NCI-H345 treated with DMSO at 0.1 percent for 48 hours (cell line): ENCODE measurements at regions not wholly inside any gene's neighbourhood (a gene's known extent, or its start where the extent isn't known, plus 50 kb on each side); places are given as distances from the start of the nearest gene placed in this dataset.

Experiments
- DNase-seq: peaks from one replicate; lab custom pipeline; 2025; ENCODE audit not compliant: unreplicated experiment; lab: John Stamatoyannopoulos, UW

DNA sequence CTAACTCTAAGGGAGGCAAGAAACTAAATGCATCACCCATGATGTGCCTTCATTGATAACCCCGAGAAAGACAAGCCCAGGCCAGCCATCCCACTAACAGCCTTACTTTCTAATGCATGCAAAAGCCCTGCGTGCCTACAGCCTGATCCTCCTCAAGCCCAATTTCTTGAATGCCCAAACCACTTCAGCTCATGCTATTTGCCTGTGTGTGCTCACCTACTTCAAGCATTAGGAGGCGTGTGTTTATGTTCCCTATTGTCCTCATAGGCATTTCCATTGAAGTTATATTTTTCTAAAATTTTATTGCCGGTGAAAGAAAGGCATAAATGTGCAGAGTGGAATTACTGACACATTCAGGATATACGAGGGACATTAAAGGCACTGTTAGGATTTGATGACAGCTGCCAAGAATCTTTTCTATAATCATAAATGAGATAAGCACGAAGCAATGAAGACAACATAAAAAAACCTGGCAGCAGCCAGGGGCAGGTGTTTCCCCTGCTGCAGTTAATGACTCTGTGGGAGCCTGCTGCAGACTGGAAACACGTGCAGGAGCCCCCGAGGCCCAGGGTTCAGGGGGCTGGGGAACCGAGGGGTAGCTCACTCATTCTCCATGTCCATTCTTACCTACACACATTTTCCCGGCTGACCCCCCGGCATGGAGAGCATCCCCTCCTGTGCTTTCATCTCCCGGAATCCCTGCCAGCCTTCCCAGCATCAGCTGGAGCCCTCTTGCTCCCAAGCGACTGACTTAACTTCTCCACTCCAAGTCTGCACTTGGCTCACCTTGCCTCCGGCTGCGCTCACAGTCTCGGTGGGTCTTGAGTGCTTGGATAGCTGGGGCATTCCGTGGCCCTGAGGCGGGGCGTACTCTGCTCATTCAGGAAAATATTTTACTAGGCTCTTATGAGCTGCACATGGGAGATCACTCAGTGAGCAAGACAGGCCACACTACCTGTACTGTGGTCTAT, 292.3 kb upstream of the SIX2 start:
- peak; percentile 90 for DNase-seq

DNA sequence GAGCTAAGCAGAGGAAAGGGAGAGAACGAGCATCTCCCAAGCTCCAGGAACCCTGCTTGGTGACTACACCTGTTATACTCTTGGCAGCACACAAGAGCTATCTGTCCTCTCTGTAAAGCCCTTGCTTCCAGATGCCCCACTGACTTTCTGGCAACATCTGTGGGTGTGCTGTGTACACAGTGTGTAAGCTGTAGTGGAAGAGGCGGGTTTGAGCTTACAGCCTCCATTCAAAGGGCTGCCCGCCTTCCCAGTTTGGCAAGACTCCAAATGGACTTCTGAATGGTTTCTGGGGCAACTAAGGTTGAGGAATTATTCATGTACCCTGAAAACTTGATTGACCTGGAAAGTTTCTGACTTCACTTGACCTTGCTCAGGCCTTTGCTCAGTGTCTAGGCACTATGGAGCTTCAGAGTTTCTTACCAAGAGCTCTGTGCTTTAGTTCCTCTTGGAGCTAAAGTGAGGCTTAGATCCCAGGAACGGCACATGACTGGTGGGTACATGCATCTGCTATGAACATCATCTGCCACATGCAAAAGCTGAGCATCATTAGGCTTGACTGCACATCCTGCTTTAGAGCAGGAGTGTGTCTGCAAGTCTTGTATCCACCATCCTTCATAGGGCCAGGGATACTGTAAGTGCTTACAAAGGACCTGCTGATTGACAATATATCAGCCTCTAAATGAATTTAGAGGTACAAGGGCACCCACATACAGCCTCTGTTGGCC, 290.9 kb upstream of the SIX2 start:
- peak; percentile 96 for DNase-seq

DNA sequence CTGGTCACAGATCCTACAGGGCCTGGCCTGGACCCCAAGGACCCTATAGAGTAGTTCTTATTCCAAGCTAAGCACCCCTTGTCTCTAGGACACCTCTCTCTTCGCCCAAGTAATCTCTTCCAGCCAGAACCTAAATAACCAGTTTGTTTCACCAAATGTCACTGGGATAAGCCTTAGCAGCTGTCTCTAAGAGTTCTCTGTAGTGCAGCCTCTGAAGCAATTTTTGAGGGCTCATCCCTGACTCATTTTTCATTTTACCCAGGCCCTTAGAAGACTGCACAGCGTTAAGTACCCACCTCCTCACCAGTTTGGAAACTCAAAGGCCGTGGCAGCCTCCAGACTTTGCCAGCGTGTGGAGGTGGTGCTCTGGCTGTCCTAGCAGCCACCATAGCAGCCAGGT, 290.1 kb upstream of the SIX2 start:
- DNase-seq, result no peak

- DNase-seq, result no peak
These were observed 283.9 kb upstream of the SIX2 start for GRCh38 chr2:45293182-45293581.

DNA sequence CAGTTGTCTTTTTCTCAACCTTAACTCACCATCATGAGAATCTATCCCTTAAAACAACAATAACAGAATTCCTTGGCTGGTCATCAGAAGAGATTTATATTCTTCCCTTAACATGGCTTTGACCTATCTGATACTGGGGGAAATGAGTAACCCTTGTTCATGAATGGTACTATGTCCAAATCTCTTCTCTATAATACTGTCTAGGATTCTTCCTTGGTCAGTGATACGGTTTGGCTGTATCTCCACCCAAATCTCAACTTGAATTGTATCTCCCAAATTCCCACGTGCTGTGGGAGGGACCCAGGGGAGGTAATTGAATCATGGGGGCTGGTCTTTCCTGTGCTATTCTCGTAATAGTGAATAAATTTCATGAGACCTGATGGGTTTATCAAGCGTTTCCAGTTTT, 282.0 kb upstream of the SIX2 start:
- DNase-seq, result no peak

- DNase-seq, result no peak
These were observed 280.9 kb upstream of the SIX2 start for GRCh38 chr2:45289997-45290709.

DNA sequence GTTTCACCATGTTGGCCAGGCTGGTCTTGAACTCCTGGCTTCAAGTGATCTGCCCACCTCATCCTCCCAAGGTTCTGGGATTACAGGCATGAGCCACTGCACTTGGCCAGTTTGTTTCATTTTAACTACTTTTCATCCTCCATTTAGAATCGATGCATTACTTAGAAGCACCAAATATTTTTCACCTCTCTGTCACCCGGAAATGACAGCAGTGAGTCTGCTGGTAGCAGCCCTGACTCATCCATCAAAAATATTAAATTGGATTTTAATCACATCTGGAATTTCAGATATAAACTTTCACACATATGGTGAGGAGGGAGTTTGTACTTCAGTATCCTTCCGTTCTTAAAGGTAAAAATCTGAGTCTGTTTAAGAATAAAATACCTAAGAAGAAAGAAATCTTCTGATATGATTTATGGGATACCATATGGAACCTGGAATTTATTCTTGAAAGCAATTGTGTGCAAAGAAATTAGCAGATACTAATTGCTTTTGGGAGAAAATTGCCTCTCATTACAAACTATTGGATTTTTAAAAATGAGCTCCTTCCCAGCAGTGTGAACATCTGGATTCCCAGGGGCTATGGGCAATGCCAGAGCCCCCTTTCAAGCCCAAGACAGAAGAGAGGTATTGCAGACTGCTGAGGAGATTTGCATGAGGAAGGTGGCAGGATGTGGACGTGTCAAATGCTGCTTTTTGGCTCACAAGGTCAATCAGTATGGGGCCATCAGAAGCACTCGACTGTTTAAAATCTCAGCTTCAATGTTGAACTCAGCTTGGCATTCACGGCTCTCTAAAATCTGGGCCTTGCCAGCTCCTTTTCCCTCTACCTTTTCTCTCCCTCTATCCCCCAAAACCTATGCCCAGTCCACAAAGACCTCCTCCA, 279.5 kb upstream of the SIX2 start:
- no peak for DNase-seq

DNA sequence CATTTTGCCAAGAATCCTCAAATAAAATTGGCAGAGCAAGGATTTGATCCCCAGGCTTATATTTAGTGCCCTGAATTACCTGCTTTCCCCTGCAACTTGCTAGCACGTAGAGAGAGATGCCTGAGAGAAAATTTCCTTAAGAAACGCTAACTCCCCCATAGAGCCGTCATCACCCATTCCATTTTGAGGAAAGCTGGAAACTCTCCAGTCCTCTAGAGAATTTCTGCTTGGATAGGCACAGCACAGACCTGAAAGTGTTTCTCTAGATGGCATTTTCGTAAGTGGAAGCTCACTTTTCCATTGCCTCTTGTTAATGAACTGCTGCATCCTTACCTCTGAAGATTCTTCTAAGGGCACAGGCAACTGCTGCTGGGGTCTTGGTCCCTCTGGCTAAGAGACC, 277.8 kb upstream of the SIX2 start:
- DNase-seq, result no peak

- no peak for DNase-seq
These were observed 276.6 kb upstream of the SIX2 start for GRCh38 chr2:45285771-45286390.

DNA sequence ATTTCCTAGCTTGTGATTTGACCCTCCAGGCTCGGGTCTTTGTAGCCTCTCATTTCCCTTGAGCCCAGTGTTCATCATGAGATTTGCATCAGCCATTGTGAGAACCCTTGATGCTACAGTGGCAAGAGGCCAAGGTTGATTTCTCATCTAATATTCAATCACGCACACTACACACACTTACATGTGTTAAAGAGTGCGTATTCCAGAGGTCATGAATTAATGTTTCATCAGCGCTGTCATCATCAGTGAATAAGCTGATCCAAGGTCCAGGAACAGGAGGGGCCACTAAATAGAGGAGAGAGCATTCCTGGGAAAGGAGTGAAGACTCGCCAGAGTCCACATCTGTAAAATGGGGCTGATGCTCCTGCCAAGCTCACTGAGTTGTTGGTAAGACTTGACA, 276.1 kb upstream of the SIX2 start:
- no peak for DNase-seq

DNA sequence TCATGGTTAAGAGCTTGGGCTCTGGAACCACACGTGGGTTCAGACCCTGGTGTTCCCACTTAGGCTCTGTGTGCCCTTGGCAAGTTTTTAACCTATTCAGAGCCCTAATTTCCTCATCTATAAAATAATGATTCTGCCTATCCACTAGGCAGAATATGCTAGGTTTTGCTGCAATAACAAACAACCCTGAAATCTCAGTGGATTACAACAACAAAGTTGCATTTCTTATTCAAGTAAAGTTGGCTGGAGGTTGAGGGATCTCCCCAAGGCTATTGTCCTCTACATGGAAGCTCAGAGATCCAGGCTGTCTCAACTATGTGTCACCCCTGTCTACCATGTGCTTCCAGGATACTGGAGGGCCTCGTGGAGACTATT, 275.4 kb upstream of the SIX2 start:
- no peak for DNase-seq

GRCh38 chr2:45283764-45284620, 274.7 kb upstream of the SIX2 start:
- no peak for DNase-seq

DNA sequence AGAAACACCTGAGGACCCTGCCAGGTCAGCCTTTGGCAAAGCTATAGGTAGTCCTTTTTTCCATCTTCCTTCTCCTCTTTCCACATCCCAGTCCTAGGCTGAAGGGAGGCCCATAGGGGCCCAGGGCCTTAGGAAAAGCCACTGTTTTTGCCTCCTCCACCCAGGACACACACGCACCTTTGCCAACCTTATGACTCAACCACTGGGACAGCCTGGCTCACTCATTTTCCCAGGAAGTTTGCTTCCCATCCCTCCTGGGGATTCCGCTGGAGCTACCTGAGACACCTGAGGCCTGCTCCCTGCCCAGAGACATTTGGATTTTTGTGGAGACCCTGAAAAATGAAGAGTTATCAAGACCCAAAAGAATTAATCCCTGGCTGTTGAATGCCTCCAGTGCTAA, 273.4 kb upstream of the SIX2 start:
- DNase-seq, result no peak

- no peak for DNase-seq
These were observed 272.1 kb upstream of the SIX2 start for GRCh38 chr2:45281311-45281710.

DNA sequence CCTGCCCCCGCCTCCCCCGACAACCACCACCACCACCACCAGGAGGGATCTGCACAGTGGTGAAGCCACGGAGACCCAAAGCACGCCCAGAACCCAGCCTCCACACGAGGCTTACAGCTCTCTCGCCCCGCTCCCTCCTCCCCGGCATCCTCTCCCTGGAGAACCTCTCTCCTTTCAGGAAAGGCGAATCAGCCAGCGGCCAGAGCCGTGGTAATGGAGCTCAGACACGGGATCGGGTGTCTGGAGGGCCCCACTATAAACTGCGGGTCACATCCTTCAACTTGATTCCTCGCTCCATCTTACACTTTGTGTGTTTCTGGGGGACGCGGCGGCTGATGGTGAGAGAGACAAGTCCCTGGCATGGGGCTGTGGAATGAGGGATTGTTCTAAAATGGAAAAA, 271.5 kb upstream of the SIX2 start:
- DNase-seq, result no peak

DNA sequence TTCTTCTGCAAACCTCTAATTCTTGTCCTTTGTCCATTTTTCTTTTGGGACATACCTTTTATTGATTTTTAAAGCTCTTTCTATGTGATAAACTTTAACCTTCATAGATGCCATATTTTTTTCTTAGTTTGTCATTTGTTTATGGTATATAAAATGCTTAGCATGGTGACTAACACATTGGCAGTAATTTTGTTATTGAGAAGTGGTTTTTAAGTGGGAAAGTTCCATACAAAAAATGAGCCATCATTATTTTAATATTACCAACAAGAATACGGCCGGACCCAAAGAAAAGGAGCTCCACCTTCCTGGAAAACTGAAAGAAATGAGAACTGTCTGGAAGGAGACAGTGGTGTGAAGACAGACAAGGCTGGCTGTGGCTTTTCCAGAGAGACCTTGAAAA, 270.1 kb upstream of the SIX2 start:
- no peak for DNase-seq

GRCh38 chr2:45278365-45279078, 269.3 kb upstream of the SIX2 start:
- no peak for DNase-seq

GRCh38 chr2:45276914-45277313, 267.7 kb upstream of the SIX2 start:
- no peak for DNase-seq

DNA sequence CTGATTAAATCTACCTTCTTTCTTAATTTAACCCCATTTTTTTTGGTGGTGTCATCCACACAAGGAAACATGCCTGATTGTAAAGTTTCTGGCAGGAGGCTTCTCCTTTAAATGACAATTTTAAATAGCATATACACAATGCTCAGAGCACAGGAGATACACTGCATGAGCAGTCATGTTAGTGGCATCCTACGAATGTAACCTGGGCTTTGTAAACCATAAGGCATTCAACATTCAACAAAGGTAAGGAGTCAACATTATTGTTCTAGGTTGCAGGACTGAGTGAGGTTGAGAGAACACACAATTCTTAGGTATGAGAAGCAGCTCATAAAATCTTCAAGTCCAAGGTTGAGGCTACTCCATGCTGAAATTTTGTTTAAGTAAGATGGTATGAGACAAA, 266.6 kb upstream of the SIX2 start:
- DNase-seq, result no peak
